Endodermal cell (in vitro differentiated cells): ENCODE measurements at regions not wholly inside any gene's neighbourhood (a gene's known extent, or its start where the extent isn't known, plus 50 kb on each side); places are given as distances from the start of the nearest gene placed in this dataset.

ENCODE experiments used
- DNase-seq: peaks from one replicate; pipeline ENCODE4 v3.0.0-alpha.2; 2017
- H3K27ac ChIP-seq: 2 replicates; pipeline ENCODE4 v1.5.1; 2013; ENCODE audit warnings: mild to moderate bottlenecking, low read depth, low read length, moderate library complexity
- H3K27me3 ChIP-seq: 2 replicates; pipeline ENCODE4 v1.6.1; 2013; ENCODE audit warnings: mild to moderate bottlenecking, low read length, moderate library complexity; ENCODE audit not compliant: insufficient read depth, control insufficient read depth, poor library complexity, severe bottlenecking
- H3K36me3 ChIP-seq: 2 replicates; pipeline ENCODE4 v1.7.0; 2013; ENCODE audit warnings: mild to moderate bottlenecking, low read length, moderate library complexity; ENCODE audit not compliant: control insufficient read depth, insufficient read depth
- H3K4me1 ChIP-seq: one replicate; pipeline ENCODE4 v1.7.0; 2013; ENCODE audit warnings: low read length; ENCODE audit not compliant: control insufficient read depth, insufficient read depth
- H3K4me3 ChIP-seq: 2 replicates; pipeline ENCODE4 v1.5.1; 2013; ENCODE audit warnings: mild to moderate bottlenecking, low read length, moderate library complexity
- H3K9ac ChIP-seq: 2 replicates; pipeline ENCODE4 v1.6.1; 2013; ENCODE audit warnings: mild to moderate bottlenecking, low read length, moderate library complexity; ENCODE audit not compliant: poor library complexity, severe bottlenecking; ENCODE audit errors: extremely low read depth
- H3K9me3 ChIP-seq: 2 replicates; pipeline ENCODE4 v1.6.1; 2013; ENCODE audit warnings: mild to moderate bottlenecking, low read length, moderate library complexity; ENCODE audit not compliant: control insufficient read depth
- H3K27ac Mint-ChIP-seq: 2 replicates; pipeline ENCODE4 v1.8.0; 2020; ENCODE audit warnings: mixed read lengths
- H3K27me3 Mint-ChIP-seq: 2 replicates; pipeline ENCODE4 v1.8.0; 2021; ENCODE audit warnings: mild to moderate bottlenecking, mixed read lengths; ENCODE audit not compliant: insufficient read depth
- H3K36me3 Mint-ChIP-seq: 2 replicates; pipeline ENCODE4 v1.8.0; 2020; ENCODE audit warnings: low read depth, mixed read lengths
- H3K4me1 Mint-ChIP-seq: 2 replicates; pipeline ENCODE4 v1.8.0; 2020; ENCODE audit warnings: mixed read lengths
- H3K4me3 Mint-ChIP-seq: 2 replicates; pipeline ENCODE4 v1.8.0; 2020; ENCODE audit warnings: mild to moderate bottlenecking, moderate library complexity, mixed read lengths
- H3K9me3 Mint-ChIP-seq: 2 replicates; pipeline ENCODE4 v1.8.0; 2020; ENCODE audit warnings: mild to moderate bottlenecking, mixed read lengths
- CTCF ChIP-seq: fragments of 200-600 bp; sonication (generic); conservative IDR thresholded peaks from 2 replicates; pipeline ENCODE4 v1.5.0; 2021; ENCODE audit warnings: antibody characterized with exemption, mild to moderate bottlenecking
- WGBS, 2 experiments: methylation state at CpG; one replicate each; pipeline versions ENCODE4 v1.1.5 to v1.1.7; 2013; ENCODE audit warnings: missing lambda C conversion rate in 2 of 2, mixed read lengths in 1 of 2; ENCODE audit not compliant: insufficient coverage in 1 of 2, insufficient read length in 1 of 2; 5-methylcytosine and 5-hydroxymethylcytosine counted together

GRCh38 chrX:122440832-122441231 is 743.2 kb upstream of the GRIA3 start:
- H3K9me3 ChIP-seq: no peaks in the 10 kb centered on the region

GRCh38 chrX:122441451-122441850 is 742.6 kb upstream of the GRIA3 start:
- peaks cover 65% of the 10 kb centered on the region for H3K9me3 Mint-ChIP-seq
- Histone ChIP-seq H3K9me3 (no peaks in the 10 kb centered on the region), H3K4me3 (no peak overlapping the region), H3K9ac (no peak overlapping the region), H3K36me3 (no peaks in the 10 kb centered on the region), H3K4me1 (no peaks in the 10 kb centered on the region), H3K27me3 (no peaks in the 10 kb centered on the region), H3K27ac (no peak overlapping the region)
- no peak overlapping the region for H3K4me3 Mint-ChIP-seq
- no peak for DNase-seq
- no peaks in the 10 kb centered on the region for H3K36me3 Mint-ChIP-seq
- peaks cover 4% of the 10 kb centered on the region for H3K4me1 Mint-ChIP-seq
- WGBS, 2 experiments: 100% methylated on average over 1 of the region's 1 CpG; no CpG with 5 or more reads in 1 of the 2 experiments
- TF ChIP-seq CTCF: no peak
- H3K27me3 Mint-ChIP-seq: no peaks in the 10 kb centered on the region
- no peak overlapping the region for H3K27ac Mint-ChIP-seq

More at GRCh38 chrX:122440832-122441231, 743.2 kb upstream of the GRIA3 start:
- Mint-ChIP-seq H3K4me1 (peaks cover 2% of the 10 kb centered on the region), H3K27me3 (no peaks in the 10 kb centered on the region), H3K4me3 (no peak overlapping the region), H3K36me3 (no peaks in the 10 kb centered on the region), H3K9me3 (peaks cover 65% of the 10 kb centered on the region), H3K27ac (no peak overlapping the region)
- H3K4me1 ChIP-seq: no peaks in the 10 kb centered on the region
- no peak overlapping the region for H3K27ac ChIP-seq
- no peaks in the 10 kb centered on the region for H3K36me3 ChIP-seq
- H3K4me3 ChIP-seq: no peak overlapping the region
- no peak overlapping the region for H3K9ac ChIP-seq
- no peaks in the 10 kb centered on the region for H3K27me3 ChIP-seq
- no peak for TF ChIP-seq CTCF
- no peak for DNase-seq

- Histone ChIP-seq H3K36me3 (no peaks in the 10 kb centered on the region), H3K4me1 (no peaks in the 10 kb centered on the region), H3K27ac (no peak overlapping the region), H3K4me3 (no peak overlapping the region), H3K9ac (no peak overlapping the region), H3K27me3 (no peaks in the 10 kb centered on the region), H3K9me3 (peaks cover 12% of the 10 kb centered on the region)
- Mint-ChIP-seq H3K4me1 (peaks cover 4% of the 10 kb centered on the region), H3K4me3 (no peak overlapping the region), H3K27me3 (no peaks in the 10 kb centered on the region), H3K27ac (no peak overlapping the region), H3K9me3 (peaks cover 61% of the 10 kb centered on the region), H3K36me3 (no peaks in the 10 kb centered on the region)
- TF ChIP-seq CTCF: no peak
- no peak for DNase-seq
Measured at GRCh38 chrX:122445466-122445865, 738.6 kb upstream of the GRIA3 start.
